ENCODE measurements at regions not wholly inside any gene's neighbourhood (a gene's known extent, or its start where the extent isn't known, plus 50 kb on each side); places are given as distances from the start of the nearest gene placed in this dataset.

DNA sequence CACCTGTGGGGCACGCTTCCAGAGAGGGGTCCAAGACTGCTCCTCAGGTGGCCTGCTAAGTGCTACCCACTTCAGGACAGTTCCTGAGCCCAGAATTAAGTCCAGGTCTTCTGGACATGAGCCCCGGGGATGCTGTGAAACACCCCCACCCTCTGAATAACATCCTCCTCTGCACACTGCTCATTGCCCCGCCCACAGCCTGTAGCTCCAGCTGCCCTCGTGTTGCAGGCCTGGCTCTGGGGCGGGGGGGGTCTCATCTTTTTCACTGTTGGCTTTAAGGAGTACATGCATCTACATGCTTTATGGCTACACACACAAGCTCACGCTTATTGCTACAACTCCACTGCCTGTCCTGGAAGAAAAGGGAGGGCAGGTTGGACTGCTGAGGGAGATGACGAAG lies 92.8 kb downstream of the PTGR3 start:
- no peaks in the 10 kb centered on the region for H3K36me3 ChIP-seq (ENCODE audit: control insufficient read depth, insufficient read depth, low read length)
- H3K4me2 ChIP-seq (ENCODE audit: extremely low read depth, insufficient read depth, low read length): no peak overlapping the region
- H3K27ac ChIP-seq (ENCODE audit: insufficient read depth, low read length): no peak overlapping the region
- no peaks in the 10 kb centered on the region for H3K27me3 ChIP-seq (ENCODE audit: control insufficient read depth, insufficient read depth, low read length)
- H3K4me3 ChIP-seq (replicated peaks in 1 of 4; ENCODE audit: control extremely low read depth in 1 of 4, insufficient read depth in 1 of 4, low read depth in 3 of 4, low read length in 4 of 4): no peak overlapping the region
- H3K9me3 ChIP-seq (ENCODE audit: control insufficient read depth, insufficient read depth, low read depth, low read length): no peaks in the 10 kb centered on the region
- no peaks in the 10 kb centered on the region for H3K4me1 ChIP-seq (ENCODE audit: control insufficient read depth, extremely low read depth, insufficient read depth, low read length)
- no peak for DNase-seq (ENCODE audit: low read depth in 2 of 2)
- H4K20me1 ChIP-seq (ENCODE audit: control insufficient read depth, extremely low read depth, insufficient read depth, low read length): no peaks in the 10 kb centered on the region
- no peak overlapping the region for H2AFZ ChIP-seq (ENCODE audit: low read length)
- H3K79me2 ChIP-seq (ENCODE audit: control insufficient read depth, insufficient read depth, low read length): no peaks in the 10 kb centered on the region
- TF ChIP-seq EZH2 (IDR thresholded peaks at IDR 0.05; ENCODE audit: low read length, missing control alignments): no peak
- TF ChIP-seq, protein P1, sequence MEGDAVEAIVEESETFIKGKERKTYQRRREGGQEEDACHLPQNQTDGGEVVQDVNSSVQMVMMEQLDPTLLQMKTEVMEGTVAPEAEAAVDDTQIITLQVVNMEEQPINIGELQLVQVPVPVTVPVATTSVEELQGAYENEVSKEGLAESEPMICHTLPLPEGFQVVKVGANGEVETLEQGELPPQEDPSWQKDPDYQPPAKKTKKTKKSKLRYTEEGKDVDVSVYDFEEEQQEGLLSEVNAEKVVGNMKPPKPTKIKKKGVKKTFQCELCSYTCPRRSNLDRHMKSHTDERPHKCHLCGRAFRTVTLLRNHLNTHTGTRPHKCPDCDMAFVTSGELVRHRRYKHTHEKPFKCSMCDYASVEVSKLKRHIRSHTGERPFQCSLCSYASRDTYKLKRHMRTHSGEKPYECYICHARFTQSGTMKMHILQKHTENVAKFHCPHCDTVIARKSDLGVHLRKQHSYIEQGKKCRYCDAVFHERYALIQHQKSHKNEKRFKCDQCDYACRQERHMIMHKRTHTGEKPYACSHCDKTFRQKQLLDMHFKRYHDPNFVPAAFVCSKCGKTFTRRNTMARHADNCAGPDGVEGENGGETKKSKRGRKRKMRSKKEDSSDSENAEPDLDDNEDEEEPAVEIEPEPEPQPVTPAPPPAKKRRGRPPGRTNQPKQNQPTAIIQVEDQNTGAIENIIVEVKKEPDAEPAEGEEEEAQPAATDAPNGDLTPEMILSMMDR (conservative IDR thresholded peaks at IDR 0.05 in 1 of 2, IDR thresholded peaks at IDR 0.05 in 1 of 2; ENCODE audit: low read depth in 1 of 2, low read length in 2 of 2): no peak
- no peak overlapping the region for H3K9ac ChIP-seq (ENCODE audit: insufficient read depth, low read length)

DNA sequence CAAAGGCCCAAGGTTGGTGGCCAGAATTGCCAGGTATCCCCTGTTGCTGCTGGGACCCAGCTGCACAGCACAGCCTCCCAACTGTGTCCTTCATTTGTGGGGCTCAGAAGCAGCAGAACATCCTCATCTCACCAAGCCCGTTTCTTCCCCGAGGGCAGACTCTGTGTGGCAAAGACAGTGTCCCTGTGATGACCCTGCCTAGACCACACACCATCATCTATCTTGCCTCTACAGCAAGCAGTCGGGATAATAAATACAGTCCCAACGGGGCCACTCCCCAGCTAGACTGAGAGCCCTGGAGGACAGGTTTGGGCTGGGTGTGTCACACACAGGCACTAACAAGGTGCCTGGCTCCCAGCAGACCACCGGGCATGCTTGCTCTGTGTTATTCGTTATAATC lies 93.4 kb downstream of the PTGR3 start:
- TF ChIP-seq EZH2 (IDR thresholded peaks at IDR 0.05; ENCODE audit: low read length, missing control alignments): no peak
- TF ChIP-seq, protein P1 (conservative IDR thresholded peaks at IDR 0.05 in 1 of 2, IDR thresholded peaks at IDR 0.05 in 1 of 2; ENCODE audit: low read depth in 1 of 2, low read length in 2 of 2): no peak
- Histone ChIP-seq H3K27ac (ENCODE audit: insufficient read depth, low read length) (no peak overlapping the region), H3K4me3 (replicated peaks in 1 of 4; ENCODE audit: control extremely low read depth in 1 of 4, insufficient read depth in 1 of 4, low read depth in 3 of 4, low read length in 4 of 4) (no peak overlapping the region), H3K4me1 (ENCODE audit: control insufficient read depth, extremely low read depth, insufficient read depth, low read length) (no peaks in the 10 kb centered on the region), H3K4me2 (ENCODE audit: extremely low read depth, insufficient read depth, low read length) (no peak overlapping the region), H3K9me3 (ENCODE audit: control insufficient read depth, insufficient read depth, low read depth, low read length) (no peaks in the 10 kb centered on the region), H3K36me3 (ENCODE audit: control insufficient read depth, insufficient read depth, low read length) (no peaks in the 10 kb centered on the region), H2AFZ (ENCODE audit: low read length) (no peak overlapping the region), H3K79me2 (ENCODE audit: control insufficient read depth, insufficient read depth, low read length) (no peaks in the 10 kb centered on the region), H3K9ac (ENCODE audit: insufficient read depth, low read length) (no peak overlapping the region), H3K27me3 (ENCODE audit: control insufficient read depth, insufficient read depth, low read length) (no peaks in the 10 kb centered on the region), H4K20me1 (ENCODE audit: control insufficient read depth, extremely low read depth, insufficient read depth, low read length) (no peaks in the 10 kb centered on the region)
- DNase-seq (ENCODE audit: low read depth in 2 of 2): no peak

Data from fibroblast of lung (primary cell).